Transverse colon (tissue), 4 donors: ENCODE measurements at regions not wholly inside any gene's neighbourhood (a gene's known extent, or its start where the extent isn't known, plus 50 kb on each side); places are given as distances from the start of the nearest gene placed in this dataset.

Experiments used
- POLR2A ChIP-seq: fragments of 450-650 bp; IDR thresholded peaks from one replicate; pipeline ENCODE4 v1.6.1; 2016; ENCODE audit warnings: antibody characterized with exemption, mild to moderate bottlenecking, moderate library complexity
- POLR2AphosphoS5 ChIP-seq, 3 donors: sonication (generic); formaldehyde crosslinking; IDR thresholded peaks; one replicate each; pipeline ENCODE4 v1.6.1; 2016; ENCODE audit warnings: antibody characterized with exemption in 3 of 3
- TF ChIP-seq, protein P1 (sequence below), 5 experiments: fragments of 200-600 bp in 3 of 5; fragments of 450-650 bp in 2 of 5; sonication (generic) in 3 of 5; IDR thresholded peaks; 1 replicate in 2 of 5; 2 replicates in 3 of 5; pipeline ENCODE4 v1.5.1; 2016 to 2017; ENCODE audit warnings: antibody characterized with exemption in 5 of 5, inconsistent platforms in 3 of 5, mild to moderate bottlenecking in 2 of 5, moderate library complexity in 1 of 5

DNA sequence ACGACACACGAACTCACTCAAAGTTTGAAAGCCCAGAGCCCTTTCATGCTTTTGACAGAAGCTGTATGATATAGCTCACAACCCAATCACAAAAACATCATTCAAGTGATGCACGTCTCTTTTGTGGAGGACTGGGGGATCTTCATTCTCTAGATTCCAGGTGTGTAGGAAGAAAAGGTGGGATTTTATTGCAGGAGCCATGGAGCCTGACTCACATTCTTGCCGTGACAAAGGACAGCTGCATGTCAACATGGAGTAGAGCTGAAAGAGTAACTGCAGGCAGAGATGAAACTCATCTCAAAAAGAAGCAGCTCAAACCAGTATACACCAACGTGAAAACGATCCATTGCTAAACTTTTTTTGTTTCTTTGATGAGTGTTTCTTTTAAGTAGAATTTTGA is 50.9 kb upstream of the PDE1A start:
- TF ChIP-seq POLR2AphosphoS5 (IDR thresholded peaks at IDR 0.05), result no peak
- TF ChIP-seq, protein P1, sequence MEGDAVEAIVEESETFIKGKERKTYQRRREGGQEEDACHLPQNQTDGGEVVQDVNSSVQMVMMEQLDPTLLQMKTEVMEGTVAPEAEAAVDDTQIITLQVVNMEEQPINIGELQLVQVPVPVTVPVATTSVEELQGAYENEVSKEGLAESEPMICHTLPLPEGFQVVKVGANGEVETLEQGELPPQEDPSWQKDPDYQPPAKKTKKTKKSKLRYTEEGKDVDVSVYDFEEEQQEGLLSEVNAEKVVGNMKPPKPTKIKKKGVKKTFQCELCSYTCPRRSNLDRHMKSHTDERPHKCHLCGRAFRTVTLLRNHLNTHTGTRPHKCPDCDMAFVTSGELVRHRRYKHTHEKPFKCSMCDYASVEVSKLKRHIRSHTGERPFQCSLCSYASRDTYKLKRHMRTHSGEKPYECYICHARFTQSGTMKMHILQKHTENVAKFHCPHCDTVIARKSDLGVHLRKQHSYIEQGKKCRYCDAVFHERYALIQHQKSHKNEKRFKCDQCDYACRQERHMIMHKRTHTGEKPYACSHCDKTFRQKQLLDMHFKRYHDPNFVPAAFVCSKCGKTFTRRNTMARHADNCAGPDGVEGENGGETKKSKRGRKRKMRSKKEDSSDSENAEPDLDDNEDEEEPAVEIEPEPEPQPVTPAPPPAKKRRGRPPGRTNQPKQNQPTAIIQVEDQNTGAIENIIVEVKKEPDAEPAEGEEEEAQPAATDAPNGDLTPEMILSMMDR (IDR thresholded peaks at IDR 0.05), result no peak
- no peak for TF ChIP-seq POLR2A
